IPS-20b (cell line): ENCODE measurements at regions not wholly inside any gene's neighbourhood (a gene's known extent, or its start where the extent isn't known, plus 50 kb on each side); places are given as distances from the start of the nearest gene placed in this dataset.

ENCODE experiments used
- H3K27ac ChIP-seq: one replicate; pipeline ENCODE4 v1.5.1; 2013; ENCODE audit warnings: low read length
- H3K27me3 ChIP-seq: 2 replicates; pipeline ENCODE4 v1.6.1; 2013; ENCODE audit warnings: mild to moderate bottlenecking, low read length, inconsistent platforms; ENCODE audit not compliant: insufficient read depth
- H3K36me3 ChIP-seq: 2 replicates; pipeline ENCODE4 v1.6.1; 2013; ENCODE audit warnings: low read depth, mild to moderate bottlenecking, inconsistent platforms, low read length, moderate library complexity; ENCODE audit not compliant: insufficient read depth
- H3K4me1 ChIP-seq: 2 replicates; pipeline ENCODE4 v1.6.1; 2013; ENCODE audit warnings: mild to moderate bottlenecking, control low read depth, inconsistent platforms, low read length, moderate library complexity; ENCODE audit not compliant: insufficient read depth
- H3K4me3 ChIP-seq: 2 replicates; pipeline ENCODE4 v1.5.1; 2013; ENCODE audit warnings: mild to moderate bottlenecking, low read length, inconsistent platforms
- H3K9ac ChIP-seq: 2 replicates; pipeline ENCODE4 v1.6.1; 2013; ENCODE audit warnings: low read depth, mild to moderate bottlenecking, inconsistent platforms, low read length, moderate library complexity
- H3K9me3 ChIP-seq: 2 replicates; pipeline ENCODE4 v1.6.1; 2013; ENCODE audit warnings: mild to moderate bottlenecking, low read depth, low read length, inconsistent platforms; ENCODE audit not compliant: insufficient read depth

GRCh38 chr6:167504385-167504961, 179.6 kb downstream of the TTLL2 start:
- H3K9ac ChIP-seq: no peak overlapping the region

GRCh38 chr6:167505199-167505598, 180.3 kb downstream of the TTLL2 start:
- Histone ChIP-seq H3K36me3 (no peaks in the 10 kb centered on the region), H3K27me3 (no peaks in the 10 kb centered on the region; the same call in 1 of the 2 replicates), H3K4me1 (no peaks in the 10 kb centered on the region), H3K9ac (no peak overlapping the region), H3K9me3 (no peaks in the 10 kb centered on the region), H3K4me3 (no peak overlapping the region), H3K27ac (no peak overlapping the region)

More at GRCh38 chr6:167504385-167504961, 179.6 kb downstream of the TTLL2 start:
- H3K27ac ChIP-seq: no peak overlapping the region
- no peak overlapping the region for H3K4me3 ChIP-seq
- no peaks in the 10 kb centered on the region for H3K4me1 ChIP-seq
- no peaks in the 10 kb centered on the region for H3K9me3 ChIP-seq
- no peaks in the 10 kb centered on the region for H3K36me3 ChIP-seq
- H3K27me3 ChIP-seq: no peaks in the 10 kb centered on the region; the same call in 1 of the 2 replicates

- H3K36me3 ChIP-seq: no peaks in the 10 kb centered on the region
- no peaks in the 10 kb centered on the region for H3K9me3 ChIP-seq
- H3K4me1 ChIP-seq: no peaks in the 10 kb centered on the region
- no peak overlapping the region for H3K27ac ChIP-seq
- H3K4me3 ChIP-seq: no peak overlapping the region
- H3K27me3 ChIP-seq: no peaks in the 10 kb centered on the region; the same call in 1 of the 2 replicates
- H3K9ac ChIP-seq: no peak overlapping the region
Observed at GRCh38 chr6:167505782-167506181, 180.9 kb downstream of the TTLL2 start.

- Histone ChIP-seq H3K27ac (no peak overlapping the region), H3K36me3 (no peaks in the 10 kb centered on the region), H3K4me3 (no peak overlapping the region), H3K27me3 (no peaks in the 10 kb centered on the region; the same call in 1 of the 2 replicates), H3K9ac (no peak overlapping the region), H3K9me3 (no peaks in the 10 kb centered on the region), H3K4me1 (no peaks in the 10 kb centered on the region)
Observed at GRCh38 chr6:167506443-167507301, 181.8 kb downstream of the TTLL2 start.

- Histone ChIP-seq H3K4me1 (no peaks in the 10 kb centered on the region), H3K27me3 (no peaks in the 10 kb centered on the region; the same call in 1 of the 2 replicates), H3K4me3 (no peak overlapping the region), H3K27ac (no peak overlapping the region), H3K9me3 (no peaks in the 10 kb centered on the region), H3K9ac (no peak overlapping the region), H3K36me3 (no peaks in the 10 kb centered on the region)
Observed at GRCh38 chr6:167507376-167507945, 182.6 kb downstream of the TTLL2 start.

GRCh38 chr6:167508919-167509852, 184.3 kb downstream of the TTLL2 start:
- Histone ChIP-seq H3K36me3 (no peaks in the 10 kb centered on the region), H3K27ac (no peak overlapping the region), H3K27me3 (no peaks in the 10 kb centered on the region; the same call in 1 of the 2 replicates), H3K9ac (no peak overlapping the region), H3K9me3 (no peaks in the 10 kb centered on the region), H3K4me1 (no peaks in the 10 kb centered on the region), H3K4me3 (no peak overlapping the region)

GRCh38 chr6:167509853-167510220, 185.0 kb downstream of the TTLL2 start:
- H3K27ac ChIP-seq: no peak overlapping the region
- H3K36me3 ChIP-seq: no peaks in the 10 kb centered on the region
- H3K9ac ChIP-seq: no peak overlapping the region
- H3K27me3 ChIP-seq: no peaks in the 10 kb centered on the region; the same call in 1 of the 2 replicates
- no peak overlapping the region for H3K4me3 ChIP-seq
- no peaks in the 10 kb centered on the region for H3K4me1 ChIP-seq
- no peaks in the 10 kb centered on the region for H3K9me3 ChIP-seq

GRCh38 chr6:167510648-167511047, 185.8 kb downstream of the TTLL2 start:
- no peaks in the 10 kb centered on the region for H3K36me3 ChIP-seq
- no peaks in the 10 kb centered on the region for H3K9me3 ChIP-seq

GRCh38 chr6:167512696-167513375, 187.9 kb downstream of the TTLL2 start:
- Histone ChIP-seq H3K9ac (no peak overlapping the region), H3K27me3 (no peaks in the 10 kb centered on the region; the same call in 1 of the 2 replicates), H3K27ac (no peak overlapping the region), H3K4me3 (no peak overlapping the region), H3K4me1 (no peaks in the 10 kb centered on the region), H3K9me3 (no peaks in the 10 kb centered on the region), H3K36me3 (no peaks in the 10 kb centered on the region)

More at GRCh38 chr6:167510648-167511047, 185.8 kb downstream of the TTLL2 start:
- Histone ChIP-seq H3K9ac (no peak overlapping the region), H3K4me1 (no peaks in the 10 kb centered on the region), H3K27me3 (no peaks in the 10 kb centered on the region; the same call in 1 of the 2 replicates), H3K4me3 (no peak overlapping the region), H3K27ac (no peak overlapping the region)

GRCh38 chr6:167513778-167514177, 188.9 kb downstream of the TTLL2 start:
- Histone ChIP-seq H3K9ac (no peak overlapping the region), H3K27me3 (no peaks in the 10 kb centered on the region; the same call in 1 of the 2 replicates), H3K9me3 (no peaks in the 10 kb centered on the region), H3K4me1 (no peaks in the 10 kb centered on the region), H3K4me3 (no peak overlapping the region), H3K27ac (no peak overlapping the region), H3K36me3 (no peaks in the 10 kb centered on the region)

- H3K9me3 ChIP-seq: no peaks in the 10 kb centered on the region
- H3K27ac ChIP-seq: no peak overlapping the region
- no peaks in the 10 kb centered on the region for H3K4me1 ChIP-seq
- H3K36me3 ChIP-seq: no peaks in the 10 kb centered on the region
- H3K9ac ChIP-seq: no peak overlapping the region
- no peaks in the 10 kb centered on the region for H3K27me3 ChIP-seq
- no peak overlapping the region for H3K4me3 ChIP-seq
Observed at GRCh38 chr6:167514524-167514923, 189.6 kb downstream of the TTLL2 start.
